MCF 10A (cell line): ENCODE measurements at regions not wholly inside any gene's neighbourhood (a gene's known extent, or its start where the extent isn't known, plus 50 kb on each side); places are given as distances from the start of the nearest gene placed in this dataset.

Experiments
- BruUV-seq: library from RNA; stranded (reverse); fragments of 400-500 nt; replicated peaks from 2 replicates; lab custom pipeline; 2021; lab: Mats Ljungman, UMichigan
- CTCF ChIA-PET: fragments of 300-600 bp; sonication (Branson Sonifier 250); formaldehyde crosslinking; extraction: SDS; loops from one replicate; lab custom pipeline; 2021; ENCODE audit warnings: antibody characterized with exemption, inconsistent platforms; lab: Yijun Ruan, JAX
- POLR2A ChIA-PET: fragments of 300-600, 350-650 bp; sonication (Branson Sonifier 250); formaldehyde crosslinking; extraction: SDS; loops from one replicate; lab custom pipeline; 2020; ENCODE audit warnings: antibody characterized with exemption, inconsistent platforms; lab: Yijun Ruan, JAX
- DNase-seq: peaks from one replicate; pipeline ENCODE4 v3.0.0-alpha.2; 2018; ENCODE audit not compliant: unreplicated experiment
- H3K27ac Mint-ChIP-seq: one replicate; pipeline ENCODE4 v1.8.0; 2022; ENCODE audit warnings: mild to moderate bottlenecking, low read depth, mixed read lengths; ENCODE audit not compliant: unreplicated experiment
- H3K27me3 Mint-ChIP-seq: one replicate; pipeline ENCODE4 v1.8.0; 2022; ENCODE audit warnings: mixed read lengths; ENCODE audit not compliant: insufficient read depth, unreplicated experiment
- H3K36me3 Mint-ChIP-seq: one replicate; pipeline ENCODE4 v1.8.0; 2022; ENCODE audit warnings: mild to moderate bottlenecking, moderate library complexity, mixed read lengths; ENCODE audit not compliant: insufficient read depth, unreplicated experiment
- H3K4me1 Mint-ChIP-seq: one replicate; pipeline ENCODE4 v1.8.0; 2022; ENCODE audit warnings: mixed read lengths; ENCODE audit not compliant: insufficient read depth, unreplicated experiment
- H3K4me3 Mint-ChIP-seq: one replicate; pipeline ENCODE4 v1.8.0; 2022; ENCODE audit warnings: mild to moderate bottlenecking, moderate library complexity, mixed read lengths; ENCODE audit not compliant: unreplicated experiment
- H3K9me3 Mint-ChIP-seq: one replicate; pipeline ENCODE4 v1.8.0; 2022; ENCODE audit warnings: mixed read lengths; ENCODE audit not compliant: unreplicated experiment
- CTCF ChIP-seq: fragments of 200-600 bp; IDR thresholded peaks from one replicate; pipeline ENCODE4 v1.8.0; 2022; ENCODE audit warnings: antibody characterized with exemption, mild to moderate bottlenecking; ENCODE audit not compliant: unreplicated experiment
- intact Hi-C: fragments of 100-400 bp; cut with micrococcal nuclease; formaldehyde crosslinking; loops from 2 replicates; pipeline ENCODE4 v1.14.1; 2022

- H3K4me3 Mint-ChIP-seq: no peak overlapping the region
- ChIA-PET POLR2A (interaction anchor here (0.5 kb wide), 1 partner anchor 849 kb away, joined by 3 read pairs; no protein-coding TSS in a partner anchor), CTCF (interaction anchor here (0.5 to 0.9 kb wide), 2 partner anchors 10 to 288 kb away, joined by 3 to 4 read pairs; no protein-coding TSS in a partner anchor)
- no peak overlapping the region for H3K27ac Mint-ChIP-seq
- peaks cover 12% of the 10 kb centered on the region for H3K9me3 Mint-ChIP-seq
- TF ChIP-seq CTCF: no peak
- DNase-seq: no peak
- BruUV-seq: no TSS peak
- no peaks in the 10 kb centered on the region for H3K27me3 Mint-ChIP-seq
- H3K4me1 Mint-ChIP-seq: peaks cover 5% of the 10 kb centered on the region
- no peaks in the 10 kb centered on the region for H3K36me3 Mint-ChIP-seq
- intact Hi-C loops: no loop called here
Observed at GRCh38 chr6:148136586-148136985, 206.1 kb upstream of the SASH1 start.

- DNase-seq: no peak
- no peak for TF ChIP-seq CTCF
- intact Hi-C loops: no loop called here
- Mint-ChIP-seq H3K27me3 (no peaks in the 10 kb centered on the region), H3K4me3 (no peak overlapping the region), H3K9me3 (peaks cover 22% of the 10 kb centered on the region), H3K4me1 (peaks cover 5% of the 10 kb centered on the region), H3K36me3 (no peaks in the 10 kb centered on the region), H3K27ac (no peak overlapping the region)
- no TSS peak for BruUV-seq
- CTCF ChIA-PET: interaction anchor here (1.0 kb wide), 1 partner anchor 28 kb away, joined by 4 read pairs; no protein-coding TSS in a partner anchor
- POLR2A ChIA-PET: no interaction called here
Observed at GRCh38 chr6:148137652-148138051, 205.0 kb upstream of the SASH1 start.

GRCh38 chr6:148138573-148138972, 204.1 kb upstream of the SASH1 start:
- peaks cover 23% of the 10 kb centered on the region for H3K9me3 Mint-ChIP-seq
- no peak for DNase-seq
- intact Hi-C loops: no loop called here
- no peaks in the 10 kb centered on the region for H3K27me3 Mint-ChIP-seq
- no peak overlapping the region for H3K27ac Mint-ChIP-seq
- no peak for TF ChIP-seq CTCF
- no peaks in the 10 kb centered on the region for H3K36me3 Mint-ChIP-seq
- peaks cover 5% of the 10 kb centered on the region for H3K4me1 Mint-ChIP-seq
- POLR2A ChIA-PET: no interaction called here
- H3K4me3 Mint-ChIP-seq: no peak overlapping the region
- no TSS peak for BruUV-seq
- CTCF ChIA-PET: interaction anchor here (0.5 to 1.0 kb wide), 3 partner anchors 27 to 424 kb away, joined by 3 to 4 read pairs (median 3); no protein-coding TSS in a partner anchor

- peak; percentile 11 for DNase-seq
- intact Hi-C loops: no loop called here
- Mint-ChIP-seq H3K4me1 (peaks cover 5% of the 10 kb centered on the region), H3K9me3 (peaks cover 30% of the 10 kb centered on the region), H3K36me3 (no peaks in the 10 kb centered on the region), H3K27ac (no peak overlapping the region), H3K27me3 (no peaks in the 10 kb centered on the region), H3K4me3 (no peak overlapping the region)
- BruUV-seq: no TSS peak
- POLR2A ChIA-PET: no interaction called here
- CTCF ChIA-PET: interaction anchor here (0.7 kb wide), 1 partner anchor 25 kb away, joined by 4 read pairs; no protein-coding TSS in a partner anchor
- TF ChIP-seq CTCF: no peak
Observed at GRCh38 chr6:148140772-148141557, 201.7 kb upstream of the SASH1 start.
